A549 (cell line): ENCODE measurements at regions not wholly inside any gene's neighbourhood (a gene's known extent, or its start where the extent isn't known, plus 50 kb on each side); places are given as distances from the start of the nearest gene placed in this dataset.

Source experiments
- ATAC-seq, 2 experiments: fragments of 200-7000 bp in 1 of 2; fragments of >200 bp in 1 of 2; cut with Nextera tagmentation in 1 of 2; cut with Tn5 transposase in 1 of 2; 3 replicates each; pipeline versions ENCODE4 v1.8.0 to v1.9.1; 2018 to 2020; ENCODE audit warnings: mild to moderate bottlenecking in 1 of 2, moderate library complexity in 1 of 2
- CTCF ChIA-PET: fragments of 300-600 bp; sonication (Branson Sonifier 250); formaldehyde crosslinking; extraction: SDS; loops from one replicate; lab custom pipeline; 2021; ENCODE audit warnings: antibody characterized with exemption, inconsistent platforms; lab: Yijun Ruan, JAX
- POLR2A ChIA-PET: fragments of 350-600 bp; formaldehyde crosslinking; extraction: SDS; loops from one replicate; lab custom pipeline; 2021; ENCODE audit warnings: antibody characterized with exemption, inconsistent platforms; lab: Yijun Ruan, JAX
- DNase-seq, 2 experiments: peaks; one replicate each; pipeline versions ENCODE4 v3.0.0 to v3.0.0-alpha.2; 2011 to 2016; ENCODE audit warnings: low read depth in 1 of 2, low spot score in 1 of 2
- FAIRE-seq: peaks from 2 replicates; lab custom pipeline; 2011; peaks lifted over from hg19 to GRCh38; lab: Jason Lieb, UNC
- H3K27ac ChIP-seq, 2 experiments: fragments of >200 bp; sonication (Bioruptor Twin); formaldehyde crosslinking; 3 replicates each; pipeline ENCODE4 v1.5.1; 2016 to 2017
- H3K4me1 ChIP-seq: fragments of >200 bp; sonication (Bioruptor Twin); formaldehyde crosslinking; 3 replicates; pipeline ENCODE4 v1.6.1; 2016
- H3K4me2 ChIP-seq: fragments of >200 bp; sonication (Bioruptor Twin); formaldehyde crosslinking; 3 replicates; pipeline ENCODE4 v1.6.1; 2016
- H3K4me3 ChIP-seq: fragments of >200 bp; sonication (Bioruptor Twin); formaldehyde crosslinking; 3 replicates; pipeline ENCODE4 v1.5.1; 2016
- H3K9me3 ChIP-seq: fragments of >200 bp; sonication (Bioruptor Twin); formaldehyde crosslinking; 3 replicates; pipeline ENCODE4 v1.6.1; 2016
- BHLHE40 ChIP-seq: IDR thresholded peaks from 2 replicates; pipeline ENCODE4 v1.6.1; 2012; ENCODE audit warnings: low read depth, low read length, inconsistent platforms
- CBX2 ChIP-seq: fragments of 200-600 bp; sonication (generic); IDR thresholded peaks from 2 replicates; pipeline ENCODE4 v1.6.1; 2016; ENCODE audit warnings: low read depth, mild to moderate bottlenecking, borderline replicate concordance
- CEBPB ChIP-seq, 2 experiments: fragments of >200 bp in 1 of 2; sonication (Bioruptor Twin) in 1 of 2; formaldehyde crosslinking in 1 of 2; IDR thresholded peaks; 2 replicates each; pipeline ENCODE4 v1.6.1; 2012 to 2016
- EHMT2 ChIP-seq: fragments of 200-600 bp; sonication (generic); IDR thresholded peaks from 2 replicates; pipeline ENCODE4 v1.6.1; 2016; ENCODE audit warnings: antibody characterized with exemption, low read depth, mild to moderate bottlenecking, moderate library complexity
- FOSB ChIP-seq: fragments of 250-450 bp; sonication (Bioruptor Pico); IDR thresholded peaks from 2 replicates; pipeline ENCODE4 v1.5.0; 2020; ENCODE audit warnings: mild to moderate bottlenecking, moderate library complexity
- FOSL2 ChIP-seq, 2 experiments: fragments of 450-650 bp in 1 of 2; fragments of >200 bp in 1 of 2; sonication (Bioruptor Twin) in 1 of 2; formaldehyde crosslinking; IDR thresholded peaks; 2 replicates each; pipeline versions ENCODE4 v1.5.0 to v1.6.1; 2016 to 2020; ENCODE audit warnings: mild to moderate bottlenecking in 1 of 2, moderate library complexity in 1 of 2
- GATA3 ChIP-seq: IDR thresholded peaks from 2 replicates; pipeline ENCODE4 v1.6.1; 2012; ENCODE audit warnings: borderline replicate concordance
- HOXB5 ChIP-seq: fragments of 250-450 bp; sonication (Bioruptor Pico); IDR thresholded peaks from 2 replicates; pipeline ENCODE4 v1.5.0; 2020; ENCODE audit warnings: mild to moderate bottlenecking, moderate library complexity
- JUNB ChIP-seq: fragments of >200 bp; sonication (Bioruptor Twin); formaldehyde crosslinking; IDR thresholded peaks from 2 replicates; pipeline ENCODE4 v1.6.1; 2016
- KDM1A ChIP-seq: fragments of 200-600 bp; sonication (generic); IDR thresholded peaks from 2 replicates; pipeline ENCODE4 v1.6.1; 2016; ENCODE audit warnings: low read depth, mild to moderate bottlenecking
- MAZ ChIP-seq: fragments of 150-350 bp; IDR thresholded peaks from 2 replicates; pipeline ENCODE4 v1.6.1; 2014; ENCODE audit warnings: antibody characterized with exemption, low read depth, low read length, borderline replicate concordance
- MYC ChIP-seq: IDR thresholded peaks from 2 replicates; pipeline ENCODE4 v1.6.1; 2012; ENCODE audit warnings: mild to moderate bottlenecking, inconsistent platforms, low read length, improper control_type of control experiment, borderline replicate concordance
- NPAS2 ChIP-seq: fragments of 250-450 bp; sonication (Bioruptor Pico); IDR thresholded peaks from 2 replicates; pipeline ENCODE4 v1.8.0; 2022; ENCODE audit warnings: mild to moderate bottlenecking, moderate library complexity, borderline replicate concordance
- NR3C1 ChIP-seq: fragments of >200 bp; sonication (Bioruptor Twin); formaldehyde crosslinking; IDR thresholded peaks from 3 replicates; pipeline ENCODE4 v1.6.1; 2017
- PHF8 ChIP-seq: fragments of 200-600 bp; sonication (generic); IDR thresholded peaks from 2 replicates; pipeline ENCODE4 v1.6.1; 2016; ENCODE audit warnings: low read depth, mild to moderate bottlenecking, antibody characterized with exemption, moderate library complexity, borderline replicate concordance
- RARB ChIP-seq: fragments of 250-450 bp; sonication (Bioruptor Pico); IDR thresholded peaks from 2 replicates; pipeline ENCODE4 v1.8.0; 2021; ENCODE audit warnings: mild to moderate bottlenecking, moderate library complexity
- RFX5 ChIP-seq: fragments of 450-650 bp; IDR thresholded peaks from 2 replicates; pipeline ENCODE4 v1.7.1; 2014; ENCODE audit warnings: antibody characterized with exemption, mild to moderate bottlenecking, moderate library complexity
- RNF2 ChIP-seq: fragments of 200-600 bp; sonication (generic); IDR thresholded peaks from 2 replicates; pipeline ENCODE4 v1.6.1; 2016; ENCODE audit warnings: low read depth, mild to moderate bottlenecking, antibody characterized with exemption, moderate library complexity, borderline replicate concordance
- ZC3H11A ChIP-seq: fragments of 450-650 bp; IDR thresholded peaks from 2 replicates; pipeline ENCODE4 v1.6.1; 2014; ENCODE audit warnings: antibody characterized with exemption, mild to moderate bottlenecking
- ZFP36 ChIP-seq: fragments of 450-650 bp; IDR thresholded peaks from 2 replicates; pipeline ENCODE4 v1.6.1; 2014; ENCODE audit warnings: borderline replicate concordance; ENCODE audit not compliant: partially characterized antibody
- ZSCAN20 ChIP-seq: fragments of 250-450 bp; sonication (Bioruptor Pico); IDR thresholded peaks from 2 replicates; pipeline ENCODE4 v1.8.0; 2022; ENCODE audit warnings: mild to moderate bottlenecking, moderate library complexity
- WGBS: methylation state at CpG from one replicate; pipeline ENCODE4 v1.1.6; 2017; ENCODE audit errors: missing lambda C conversion rate; 5-methylcytosine and 5-hydroxymethylcytosine counted together
- TF ChIP-seq, protein P1 (sequence below): fragments of >200 bp; sonication (Bioruptor Twin); formaldehyde crosslinking; IDR thresholded peaks from 3 replicates; pipeline ENCODE4 v1.5.1; 2016
- TF ChIP-seq, protein P2 (sequence below): fragments of 150-350 bp; IDR thresholded peaks from 2 replicates; pipeline ENCODE4 v1.6.1; 2014; ENCODE audit warnings: low read depth, mild to moderate bottlenecking, low read length
- TF ChIP-seq, protein P3 (sequence below): fragments of >200 bp; sonication (Bioruptor Twin); formaldehyde crosslinking; IDR thresholded peaks from 3 replicates; pipeline ENCODE4 v1.6.1; 2016
- TF ChIP-seq, protein P4 (sequence below): fragments of 250-450 bp; sonication (Bioruptor Pico); IDR thresholded peaks from 2 replicates; pipeline ENCODE4 v1.5.0; 2021; ENCODE audit warnings: mild to moderate bottlenecking, moderate library complexity, borderline replicate concordance

DNA sequence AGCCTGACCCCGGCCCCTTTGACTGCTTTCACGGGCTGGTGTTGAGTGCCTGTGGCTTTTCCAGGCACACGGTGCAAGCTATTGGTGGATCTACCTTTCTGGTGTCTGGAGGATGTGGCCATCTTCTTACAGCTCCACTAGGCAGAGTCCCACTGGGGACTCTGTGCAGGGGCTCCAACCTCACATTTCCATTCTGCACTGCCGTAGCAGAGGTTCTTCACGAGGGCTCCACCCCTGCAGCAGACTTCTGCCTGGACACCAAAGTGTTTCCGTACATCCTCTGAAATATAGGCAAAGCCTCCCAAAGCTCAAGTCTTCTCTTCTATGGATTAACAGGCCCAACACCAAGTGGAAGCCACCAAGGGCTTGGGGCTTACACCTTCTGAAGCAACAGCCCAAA, 691.5 kb upstream of the POU3F2 start:
- FAIRE-seq = no peak
- H3K4me2 ChIP-seq = no peak overlapping the region
- no peak for ATAC-seq
- ChIA-PET POLR2A (no interaction called here), CTCF (no interaction called here)
- H3K4me1 ChIP-seq = no peaks in the 10 kb centered on the region
- TF ChIP-seq, protein P1, sequence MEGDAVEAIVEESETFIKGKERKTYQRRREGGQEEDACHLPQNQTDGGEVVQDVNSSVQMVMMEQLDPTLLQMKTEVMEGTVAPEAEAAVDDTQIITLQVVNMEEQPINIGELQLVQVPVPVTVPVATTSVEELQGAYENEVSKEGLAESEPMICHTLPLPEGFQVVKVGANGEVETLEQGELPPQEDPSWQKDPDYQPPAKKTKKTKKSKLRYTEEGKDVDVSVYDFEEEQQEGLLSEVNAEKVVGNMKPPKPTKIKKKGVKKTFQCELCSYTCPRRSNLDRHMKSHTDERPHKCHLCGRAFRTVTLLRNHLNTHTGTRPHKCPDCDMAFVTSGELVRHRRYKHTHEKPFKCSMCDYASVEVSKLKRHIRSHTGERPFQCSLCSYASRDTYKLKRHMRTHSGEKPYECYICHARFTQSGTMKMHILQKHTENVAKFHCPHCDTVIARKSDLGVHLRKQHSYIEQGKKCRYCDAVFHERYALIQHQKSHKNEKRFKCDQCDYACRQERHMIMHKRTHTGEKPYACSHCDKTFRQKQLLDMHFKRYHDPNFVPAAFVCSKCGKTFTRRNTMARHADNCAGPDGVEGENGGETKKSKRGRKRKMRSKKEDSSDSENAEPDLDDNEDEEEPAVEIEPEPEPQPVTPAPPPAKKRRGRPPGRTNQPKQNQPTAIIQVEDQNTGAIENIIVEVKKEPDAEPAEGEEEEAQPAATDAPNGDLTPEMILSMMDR = no peak
- TF ChIP-seq RNF2 (no peak), KDM1A (no peak), ZSCAN20 (no peak), HOXB5 (CRISPR knock-in tag) (no peak), PHF8 (no peak)
- no peak for DNase-seq
- no peak overlapping the region for H3K27ac ChIP-seq
- WGBS = 26% methylated on average over 3 of the region's 6 CpGs
- H3K4me3 ChIP-seq = no peak overlapping the region
- H3K9me3 ChIP-seq = no peaks in the 10 kb centered on the region

DNA sequence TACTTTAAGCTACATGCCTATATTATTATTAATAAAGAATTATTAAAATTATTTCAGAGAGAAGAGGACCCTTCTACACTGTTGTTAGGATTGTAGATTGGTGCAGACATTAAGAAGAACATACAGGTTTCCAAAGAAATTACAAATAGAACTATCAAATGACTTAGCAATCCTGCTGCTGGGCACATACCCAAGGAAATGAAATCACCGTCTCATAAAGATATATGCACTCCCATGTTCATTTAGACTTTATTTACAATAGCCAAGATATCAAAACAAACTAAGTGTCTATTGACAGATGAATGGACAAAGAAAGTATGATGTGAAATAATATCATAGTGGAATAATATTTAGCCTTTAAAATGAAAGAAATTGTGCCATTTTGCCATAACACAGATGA, 687.7 kb upstream of the POU3F2 start:
- H3K4me2 ChIP-seq = no peak overlapping the region
- H3K27ac ChIP-seq = no peak overlapping the region
- TF ChIP-seq EHMT2 = no peak
- TF ChIP-seq CEBPB (IDR thresholded peaks at IDR 0.05) = no peak
- no peak for TF ChIP-seq ZFP36
- no peak for TF ChIP-seq KDM1A
- POLR2A ChIA-PET = no interaction called here
- no peak overlapping the region for H3K4me3 ChIP-seq
- H3K9me3 ChIP-seq = no peaks in the 10 kb centered on the region
- FAIRE-seq (no peak), DNase-seq (no peak), ATAC-seq (no peak)
- 5% methylated on average over 1 of the region's 1 CpG for WGBS
- CTCF ChIA-PET = no interaction called here
- H3K4me1 ChIP-seq = no peaks in the 10 kb centered on the region

DNA sequence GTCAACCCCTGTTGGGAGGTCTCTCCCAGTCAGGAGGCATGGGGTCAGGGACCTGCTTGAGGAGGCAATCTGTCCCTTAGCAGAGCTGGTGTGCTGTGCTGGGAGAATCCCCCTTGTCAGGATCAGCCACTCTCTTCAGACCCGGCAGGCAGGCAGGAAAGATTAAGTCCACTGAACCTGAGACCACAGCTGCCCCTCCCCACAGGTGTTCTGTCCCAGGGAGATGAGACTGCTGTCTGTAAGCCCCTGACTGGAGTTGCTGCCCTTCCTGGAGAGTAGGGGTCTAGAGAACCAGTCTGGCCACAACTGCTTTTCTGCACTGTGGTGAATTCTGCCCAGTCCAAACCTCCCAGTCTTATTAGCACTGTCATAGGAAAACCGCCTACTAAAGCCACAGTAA, 677.8 kb upstream of the POU3F2 start:
- Histone ChIP-seq H3K4me2 (no peak overlapping the region), H3K4me1 (no peaks in the 10 kb centered on the region), H3K9me3 (no peaks in the 10 kb centered on the region), H3K4me3 (no peak overlapping the region), H3K27ac (no peak overlapping the region)
- DNase-seq (no peak), FAIRE-seq (no peak), ATAC-seq (no peak)
- WGBS = 33% methylated on average over 1 of the region's 2 CpGs
- ChIA-PET POLR2A (no interaction called here), CTCF (no interaction called here)
- TF ChIP-seq MYC = no peak
- no peak for TF ChIP-seq ZC3H11A
- no peak for TF ChIP-seq BHLHE40
- TF ChIP-seq CBX2 = no peak
- no peak for TF ChIP-seq FOSL2 (IDR thresholded peaks at IDR 0.05)
- TF ChIP-seq FOSL2 (CRISPR knock-in tag; IDR thresholded peaks at IDR 0.05) = no peak
- no peak for TF ChIP-seq RARB (CRISPR knock-in tag)
- TF ChIP-seq RFX5 = no peak
- no peak for TF ChIP-seq KDM1A
- no peak for TF ChIP-seq GATA3
- no peak for TF ChIP-seq NR3C1
- TF ChIP-seq, protein P2, sequence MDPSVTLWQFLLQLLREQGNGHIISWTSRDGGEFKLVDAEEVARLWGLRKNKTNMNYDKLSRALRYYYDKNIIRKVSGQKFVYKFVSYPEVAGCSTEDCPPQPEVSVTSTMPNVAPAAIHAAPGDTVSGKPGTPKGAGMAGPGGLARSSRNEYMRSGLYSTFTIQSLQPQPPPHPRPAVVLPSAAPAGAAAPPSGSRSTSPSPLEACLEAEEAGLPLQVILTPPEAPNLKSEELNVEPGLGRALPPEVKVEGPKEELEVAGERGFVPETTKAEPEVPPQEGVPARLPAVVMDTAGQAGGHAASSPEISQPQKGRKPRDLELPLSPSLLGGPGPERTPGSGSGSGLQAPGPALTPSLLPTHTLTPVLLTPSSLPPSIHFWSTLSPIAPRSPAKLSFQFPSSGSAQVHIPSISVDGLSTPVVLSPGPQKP = no peak
- no peak for TF ChIP-seq MAZ
- TF ChIP-seq, protein P3, sequence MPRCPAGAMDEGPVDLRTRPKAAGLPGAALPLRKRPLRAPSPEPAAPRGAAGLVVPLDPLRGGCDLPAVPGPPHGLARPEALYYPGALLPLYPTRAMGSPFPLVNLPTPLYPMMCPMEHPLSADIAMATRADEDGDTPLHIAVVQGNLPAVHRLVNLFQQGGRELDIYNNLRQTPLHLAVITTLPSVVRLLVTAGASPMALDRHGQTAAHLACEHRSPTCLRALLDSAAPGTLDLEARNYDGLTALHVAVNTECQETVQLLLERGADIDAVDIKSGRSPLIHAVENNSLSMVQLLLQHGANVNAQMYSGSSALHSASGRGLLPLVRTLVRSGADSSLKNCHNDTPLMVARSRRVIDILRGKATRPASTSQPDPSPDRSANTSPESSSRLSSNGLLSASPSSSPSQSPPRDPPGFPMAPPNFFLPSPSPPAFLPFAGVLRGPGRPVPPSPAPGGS = no peak
- TF ChIP-seq CEBPB (IDR thresholded peaks at IDR 0.05) = no peak
- TF ChIP-seq FOSB (CRISPR knock-in tag) = no peak
- TF ChIP-seq, protein P4, sequence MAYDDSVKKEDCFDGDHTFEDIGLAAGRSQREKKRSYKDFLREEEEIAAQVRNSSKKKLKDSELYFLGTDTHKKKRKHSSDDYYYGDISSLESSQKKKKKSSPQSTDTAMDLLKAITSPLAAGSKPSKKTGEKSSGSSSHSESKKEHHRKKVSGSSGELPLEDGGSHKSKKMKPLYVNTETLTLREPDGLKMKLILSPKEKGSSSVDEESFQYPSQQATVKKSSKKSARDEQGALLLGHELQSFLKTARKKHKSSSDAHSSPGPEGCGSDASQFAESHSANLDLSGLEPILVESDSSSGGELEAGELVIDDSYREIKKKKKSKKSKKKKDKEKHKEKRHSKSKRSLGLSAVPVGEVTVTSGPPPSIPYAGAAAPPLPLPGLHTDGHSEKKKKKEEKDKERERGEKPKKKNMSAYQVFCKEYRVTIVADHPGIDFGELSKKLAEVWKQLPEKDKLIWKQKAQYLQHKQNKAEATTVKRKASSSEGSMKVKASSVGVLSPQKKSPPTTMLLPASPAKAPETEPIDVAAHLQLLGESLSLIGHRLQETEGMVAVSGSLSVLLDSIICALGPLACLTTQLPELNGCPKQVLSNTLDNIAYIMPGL = no peak
- TF ChIP-seq JUNB = no peak
- TF ChIP-seq NPAS2 = no peak
